GM12892 (cell line): ENCODE measurements at regions not wholly inside any gene's neighbourhood (a gene's known extent, or its start where the extent isn't known, plus 50 kb on each side); places are given as distances from the start of the nearest gene placed in this dataset.

ENCODE experiments used
- POLR2A ChIP-seq: IDR thresholded peaks from 2 replicates; pipeline ENCODE4 v1.6.1; 2011; ENCODE audit warnings: low read depth, low read length, control low read depth
- POLR2AphosphoS5 ChIP-seq: IDR thresholded peaks from 2 replicates; pipeline ENCODE4 v1.6.1; 2011; ENCODE audit warnings: low read depth, low read length, control low read depth

DNA sequence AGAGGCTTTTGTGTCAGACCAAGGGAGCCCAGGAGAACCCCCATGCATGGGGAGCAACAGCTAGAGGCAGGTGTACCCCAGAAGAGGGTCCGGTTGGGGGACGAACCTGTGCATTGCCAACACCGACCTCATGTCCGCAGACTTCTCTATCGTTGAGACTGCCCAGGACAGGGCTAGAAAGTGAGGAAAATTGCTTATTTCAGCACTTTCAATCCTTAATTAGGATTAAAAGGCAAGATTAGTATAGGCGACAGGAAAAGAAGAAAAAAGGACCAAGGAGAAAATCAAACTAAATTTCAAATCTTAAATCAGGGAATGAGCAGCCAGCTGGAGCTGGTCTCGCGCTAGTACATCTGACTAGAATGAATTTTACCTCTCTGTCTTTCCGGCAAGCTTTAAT lies 438.9 kb upstream of the SOX11 start:
- TF ChIP-seq POLR2A (no peak), POLR2AphosphoS5 (no peak)
